Caco-2 (cell line): ENCODE measurements at regions not wholly inside any gene's neighbourhood (a gene's known extent, or its start where the extent isn't known, plus 50 kb on each side); places are given as distances from the start of the nearest gene placed in this dataset.

Source experiments
- BruUV-seq: library from RNA; stranded (reverse); fragments of 400-500 nt; replicated peaks from 2 replicates; lab custom pipeline; 2021; lab: Mats Ljungman, UMichigan
- CTCF ChIA-PET: fragments of 300-600 bp; sonication (Branson Sonifier 250); formaldehyde crosslinking; loops from one replicate; lab custom pipeline; 2022; ENCODE audit warnings: antibody characterized with exemption; lab: Charles Lee
- POLR2A ChIA-PET: fragments of 300-600 bp; sonication (Branson Sonifier 250); formaldehyde crosslinking; loops from one replicate; lab custom pipeline; 2022; ENCODE audit warnings: antibody characterized with exemption; lab: Charles Lee
- DNase-seq, 2 experiments: peaks; one replicate each; pipeline versions ENCODE4 v3.0.0 to v3.0.0-alpha.2; 2020 to 2022
- H3K27me3 ChIP-seq: replicated peaks from 2 replicates; pipeline ENCODE4 v1.6.0; 2011; ENCODE audit warnings: low read length; ENCODE audit not compliant: control insufficient read depth, insufficient read depth
- H3K36me3 ChIP-seq: 2 replicates; pipeline ENCODE4 v1.5.1; 2011; ENCODE audit warnings: low read length; ENCODE audit not compliant: control insufficient read depth, insufficient read depth
- H3K4me1 ChIP-seq: fragments of 250-450 bp; sonication (Bioruptor Pico); 2 replicates; pipeline ENCODE4 v1.5.1; 2020; ENCODE audit warnings: mild to moderate bottlenecking
- H3K4me3 ChIP-seq: 2 replicates; pipeline ENCODE4 v1.5.1; 2011; ENCODE audit warnings: low read depth, mild to moderate bottlenecking, control low read depth, low read length
- H3K9me3 ChIP-seq: fragments of 250-450 bp; sonication (Bioruptor Pico); 2 replicates; pipeline ENCODE4 v1.5.1; 2020; ENCODE audit warnings: mild to moderate bottlenecking, moderate library complexity
- H3K27ac Mint-ChIP-seq: one replicate; pipeline ENCODE4 v1.8.0; 2022; ENCODE audit warnings: mixed read lengths; ENCODE audit not compliant: unreplicated experiment
- H3K27me3 Mint-ChIP-seq: one replicate; pipeline ENCODE4 v1.8.0; 2022; ENCODE audit warnings: mixed read lengths; ENCODE audit not compliant: insufficient read depth, unreplicated experiment
- H3K36me3 Mint-ChIP-seq: one replicate; pipeline ENCODE4 v1.8.0; 2022; ENCODE audit warnings: mild to moderate bottlenecking, mixed read lengths; ENCODE audit not compliant: insufficient read depth, unreplicated experiment
- H3K4me1 Mint-ChIP-seq: one replicate; pipeline ENCODE4 v1.8.0; 2022; ENCODE audit warnings: low read depth, mixed read lengths; ENCODE audit not compliant: unreplicated experiment
- H3K4me3 Mint-ChIP-seq: one replicate; pipeline ENCODE4 v1.8.0; 2022; ENCODE audit warnings: mild to moderate bottlenecking, moderate library complexity, mixed read lengths; ENCODE audit not compliant: unreplicated experiment
- H3K9me3 Mint-ChIP-seq: one replicate; pipeline ENCODE4 v1.8.0; 2022; ENCODE audit warnings: mixed read lengths; ENCODE audit not compliant: unreplicated experiment
- CTCF ChIP-seq, 2 experiments: fragments of 200-600 bp in 1 of 2; IDR thresholded peaks; 1 replicate in 1 of 2; 2 replicates in 1 of 2; pipeline versions ENCODE4 v1.5.1 to v1.8.0; 2011 to 2022; ENCODE audit warnings: antibody characterized with exemption in 1 of 2, control low read depth in 1 of 2, inconsistent platforms in 1 of 2, low read depth in 1 of 2, low read length in 1 of 2, mild to moderate bottlenecking in 1 of 2, moderate library complexity in 1 of 2; ENCODE audit not compliant: insufficient read depth in 1 of 2, severe bottlenecking in 1 of 2, unreplicated experiment in 1 of 2
- intact Hi-C: fragments of 100-400 bp; cut with micrococcal nuclease; formaldehyde crosslinking; loops from one replicate; pipeline ENCODE4 v1.10.0; 2022; ENCODE audit not compliant: unreplicated experiment

- H3K27me3 ChIP-seq = no peaks in the 10 kb centered on the region
- no peaks in the 10 kb centered on the region for H3K4me1 ChIP-seq
- Mint-ChIP-seq H3K27me3 (no peaks in the 10 kb centered on the region), H3K9me3 (no peaks in the 10 kb centered on the region), H3K4me3 (no peak overlapping the region), H3K4me1 (no peaks in the 10 kb centered on the region), H3K27ac (no peak overlapping the region), H3K36me3 (no peaks in the 10 kb centered on the region)
- ChIA-PET CTCF (no interaction called here), POLR2A (no interaction called here)
- no peak for TF ChIP-seq CTCF (IDR thresholded peaks at IDR 0.05; ENCODE audit: insufficient read depth in 1 of 2, low read depth in 1 of 2, low read length in 1 of 2, severe bottlenecking in 1 of 2, unreplicated experiment in 1 of 2)
- H3K4me3 ChIP-seq = no peak overlapping the region
- intact Hi-C loops = loop anchor here (2.0 to 10.0 kb wide), 2 partner anchors 275 to 581 kb away; no protein-coding TSS in a partner anchor
- DNase-seq = no peak
- H3K36me3 ChIP-seq = no peaks in the 10 kb centered on the region
- H3K9me3 ChIP-seq = no peaks in the 10 kb centered on the region
- no TSS peak for BruUV-seq
These were observed 97.7 kb upstream of the TBC1D5 start for GRCh38 chr3:17840126-17840525.

GRCh38 chr3:17836919-17837318 lies 94.5 kb upstream of the TBC1D5 start:
- no TSS peak for BruUV-seq
- Mint-ChIP-seq H3K4me3 (no peak overlapping the region), H3K9me3 (no peaks in the 10 kb centered on the region), H3K4me1 (peaks cover 6% of the 10 kb centered on the region), H3K27ac (no peak overlapping the region), H3K36me3 (no peaks in the 10 kb centered on the region), H3K27me3 (no peaks in the 10 kb centered on the region)
- H3K36me3 ChIP-seq = no peaks in the 10 kb centered on the region
- no peaks in the 10 kb centered on the region for H3K27me3 ChIP-seq
- ChIA-PET CTCF (no interaction called here), POLR2A (no interaction called here)
- no peak for DNase-seq
- intact Hi-C loops = no loop called here
- H3K4me1 ChIP-seq = no peaks in the 10 kb centered on the region
- TF ChIP-seq CTCF (IDR thresholded peaks at IDR 0.05; ENCODE audit: insufficient read depth in 1 of 2, low read depth in 1 of 2, low read length in 1 of 2, severe bottlenecking in 1 of 2, unreplicated experiment in 1 of 2) = no peak
- no peaks in the 10 kb centered on the region for H3K9me3 ChIP-seq
- no peak overlapping the region for H3K4me3 ChIP-seq

- H3K27me3 Mint-ChIP-seq = no peaks in the 10 kb centered on the region
- H3K36me3 Mint-ChIP-seq = no peaks in the 10 kb centered on the region
- Histone ChIP-seq H3K36me3 (no peaks in the 10 kb centered on the region), H3K4me3 (no peak overlapping the region), H3K9me3 (no peaks in the 10 kb centered on the region), H3K27me3 (no peaks in the 10 kb centered on the region), H3K4me1 (no peaks in the 10 kb centered on the region)
- no peak for DNase-seq
- no peaks in the 10 kb centered on the region for H3K9me3 Mint-ChIP-seq
- H3K4me3 Mint-ChIP-seq = no peak overlapping the region
- ChIA-PET CTCF (no interaction called here), POLR2A (no interaction called here)
- no peak for TF ChIP-seq CTCF (IDR thresholded peaks at IDR 0.05; ENCODE audit: insufficient read depth in 1 of 2, low read depth in 1 of 2, low read length in 1 of 2, severe bottlenecking in 1 of 2, unreplicated experiment in 1 of 2)
- intact Hi-C loops = no loop called here
- no peak overlapping the region for H3K27ac Mint-ChIP-seq
- no TSS peak for BruUV-seq
- H3K4me1 Mint-ChIP-seq = peaks cover 6% of the 10 kb centered on the region
These were observed 93.7 kb upstream of the TBC1D5 start for GRCh38 chr3:17836092-17836491.
